ENCODE measurements at regions not wholly inside any gene's neighbourhood (a gene's known extent, or its start where the extent isn't known, plus 50 kb on each side); places are given as distances from the start of the nearest gene placed in this dataset.

DNA sequence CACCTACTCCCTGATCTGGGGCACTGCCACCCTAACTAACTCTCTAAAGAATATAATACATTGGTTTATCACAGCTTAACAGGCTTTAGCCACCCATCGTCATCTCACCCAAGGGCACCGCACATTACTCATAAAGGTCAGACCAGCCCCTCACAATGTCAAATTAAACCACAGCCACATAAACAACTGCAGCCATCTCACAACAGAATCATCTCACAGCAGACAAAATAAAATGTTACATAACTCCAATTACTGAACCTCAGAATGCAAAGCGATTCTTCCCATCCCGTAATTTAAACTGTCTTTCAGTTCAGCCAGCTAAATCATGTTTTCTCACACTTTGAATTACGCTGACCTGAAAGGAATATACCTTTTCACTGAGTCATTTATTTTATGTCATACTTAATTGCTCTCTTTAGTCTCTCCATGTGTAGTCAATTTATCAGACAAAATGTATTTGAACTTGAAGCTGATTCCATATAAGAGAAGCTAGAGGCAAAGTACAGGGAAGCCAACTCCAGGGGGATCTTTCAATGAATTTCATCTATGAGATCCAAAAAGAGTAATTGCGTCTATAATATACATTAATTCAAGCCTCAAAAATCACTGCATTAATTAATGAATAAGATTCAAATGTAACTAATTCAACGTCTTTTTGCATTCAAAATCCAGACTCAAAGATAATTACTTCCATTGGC, 96.9 kb upstream of the NEBL start:
- TF ChIP-seq POLR2A (IDR thresholded peaks at IDR 0.05; ENCODE audit: low read depth, low read length) (no peak), POLR2AphosphoS5 (IDR thresholded peaks at IDR 0.05; ENCODE audit: low read depth, low read length) (no peak), TAF1 (IDR thresholded peaks at IDR 0.05; ENCODE audit: borderline replicate concordance, low read depth, low read length) (no peak)
